CD4-positive, alpha-beta T cell (primary cell): ENCODE measurements at regions not wholly inside any gene's neighbourhood (a gene's known extent, or its start where the extent isn't known, plus 50 kb on each side); places are given as distances from the start of the nearest gene placed in this dataset.

Source experiments
- ATAC-seq: fragments of 200-7000 bp; cut with Tn5 transposase; one replicate; pipeline ENCODE4 v1.10.0; 2022; ENCODE audit warnings: mild to moderate bottlenecking; ENCODE audit not compliant: poor library complexity
- CTCF ChIA-PET: fragments of 350-600 bp; sonication (Branson Sonifier 250); formaldehyde crosslinking; loops from one replicate; lab custom pipeline; 2021; ENCODE audit warnings: antibody characterized with exemption, inconsistent platforms; lab: Charles Lee
- POLR2A ChIA-PET: fragments of 350-600 bp; sonication (Branson Sonifier 250); formaldehyde crosslinking; loops from one replicate; lab custom pipeline; 2021; ENCODE audit warnings: antibody characterized with exemption, inconsistent platforms; lab: Charles Lee
- DNase-seq, 14 experiments: peaks; one replicate each; pipeline ENCODE4 v3.0.0-alpha.2; 2013 to 2020; ENCODE audit warnings: mixed read lengths in 2 of 14
- H3K27ac ChIP-seq, 2 donors: one replicate each; pipeline versions ENCODE4 v1.5.1 to v1.7.0; 2013; ENCODE audit warnings: low read length in 2 of 2, low read depth in 1 of 2, mild to moderate bottlenecking in 1 of 2
- H3K27me3 ChIP-seq, 2 experiments: 1 replicate in 1 of 2; 2 replicates in 1 of 2; pipeline versions ENCODE4 v1.6.1 to v1.7.0; 2013; ENCODE audit warnings: low read length in 2 of 2, control low read depth in 1 of 2, mild to moderate bottlenecking in 1 of 2, moderate library complexity in 1 of 2; ENCODE audit not compliant: insufficient read depth in 2 of 2, control insufficient read depth in 1 of 2
- H3K36me3 ChIP-seq: one replicate; pipeline ENCODE4 v1.6.1; 2013; ENCODE audit warnings: low read length, control low read depth; ENCODE audit not compliant: insufficient read depth
- H3K4me1 ChIP-seq: one replicate; pipeline ENCODE4 v1.6.1; 2013; ENCODE audit warnings: low read length, control low read depth; ENCODE audit not compliant: insufficient read depth
- H3K4me3 ChIP-seq: one replicate; pipeline ENCODE4 v1.5.1; 2013; ENCODE audit warnings: mild to moderate bottlenecking, low read length, moderate library complexity
- H3K9me3 ChIP-seq, 2 experiments: 1 replicate in 1 of 2; 2 replicates in 1 of 2; pipeline versions ENCODE4 v1.6.1 to v1.7.0; 2013; ENCODE audit warnings: low read length in 2 of 2, mild to moderate bottlenecking in 2 of 2, control low read depth in 1 of 2, moderate library complexity in 1 of 2; ENCODE audit not compliant: control insufficient read depth in 1 of 2, insufficient read depth in 1 of 2
- H3K27ac Mint-ChIP-seq: one replicate; pipeline ENCODE4 v1.8.0; 2020; ENCODE audit warnings: mixed read lengths
- H3K27me3 Mint-ChIP-seq: one replicate; pipeline ENCODE4 v1.8.0; 2021; ENCODE audit warnings: mixed read lengths
- H3K36me3 Mint-ChIP-seq: one replicate; pipeline ENCODE4 v1.8.0; 2021; ENCODE audit warnings: low read depth, mixed read lengths
- H3K4me1 Mint-ChIP-seq: one replicate; pipeline ENCODE4 v1.8.0; 2021; ENCODE audit warnings: low read depth, mixed read lengths
- H3K4me3 Mint-ChIP-seq: one replicate; pipeline ENCODE4 v1.8.0; 2020; ENCODE audit warnings: mild to moderate bottlenecking, mixed read lengths
- H3K9me3 Mint-ChIP-seq: one replicate; pipeline ENCODE4 v1.8.0; 2020; ENCODE audit warnings: mixed read lengths
- CTCF ChIP-seq: fragments of 200-600 bp; IDR thresholded peaks from one replicate; pipeline ENCODE4 v1.8.0; 2022; ENCODE audit warnings: antibody characterized with exemption, mild to moderate bottlenecking
- intact Hi-C, 2 experiments: fragments of 100-400 bp; cut with DNase I in 1 of 2; cut with micrococcal nuclease in 1 of 2; formaldehyde crosslinking; loops; one replicate each; pipeline versions ENCODE4 v1.15.1 to v1.9.0; 2023 to 2025; cut with DNase I, micrococcal nuclease

GRCh38 chr3:16109929-16110328, 64.6 kb upstream of the GALNT15 start:
- no peak for TF ChIP-seq CTCF
- Histone ChIP-seq H3K27me3 (peaks cover 4 to 6% of the 10 kb centered on the region in 2 experiments), H3K4me3 (no peak overlapping the region), H3K9me3 (peaks cover 0 to 5% of the 10 kb centered on the region in 2 experiments), H3K27ac (no peak overlapping the region), H3K36me3 (no peaks in the 10 kb centered on the region), H3K4me1 (no peaks in the 10 kb centered on the region)
- Mint-ChIP-seq H3K36me3 (no peaks in the 10 kb centered on the region), H3K4me1 (no peaks in the 10 kb centered on the region), H3K9me3 (no peaks in the 10 kb centered on the region), H3K27me3 (peaks cover 6% of the 10 kb centered on the region), H3K4me3 (no peak overlapping the region), H3K27ac (no peak overlapping the region)
- ChIA-PET CTCF (no interaction called here), POLR2A (no interaction called here)
- intact Hi-C loops, result no loop called here
- ATAC-seq (no peak), DNase-seq (no peak)

DNA sequence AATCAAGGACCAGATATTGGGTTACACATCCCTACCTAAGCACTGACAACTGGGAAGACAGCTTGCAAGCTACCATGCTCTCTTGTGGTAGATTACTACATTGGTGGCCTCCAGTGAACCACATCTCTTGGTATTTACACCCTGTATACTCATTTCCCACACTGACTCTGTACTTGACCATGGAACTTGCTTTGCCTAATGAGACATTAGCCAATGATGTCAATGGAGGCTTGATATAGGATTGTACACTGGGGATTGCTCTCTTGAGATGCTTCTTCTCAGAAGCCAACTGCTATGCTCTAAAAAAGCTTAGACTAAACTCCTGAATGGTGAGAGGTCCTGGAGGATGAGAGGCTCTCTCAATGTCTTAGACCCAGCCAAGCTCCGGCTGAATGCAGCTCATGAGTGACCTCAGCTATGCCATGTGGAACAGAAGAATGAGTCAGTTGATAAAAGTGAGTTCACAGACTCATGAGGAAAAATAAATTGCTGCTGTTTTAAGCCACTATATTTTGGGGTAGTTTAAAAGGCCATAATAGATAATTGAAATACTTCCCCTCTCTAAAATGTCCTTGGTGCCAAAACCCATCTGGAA, 61.5 kb upstream of the GALNT15 start:
- Histone ChIP-seq H3K9me3 (peaks cover 0 to 5% of the 10 kb centered on the region in 2 experiments), H3K27ac (no peak overlapping the region), H3K4me3 (no peak overlapping the region), H3K36me3 (no peaks in the 10 kb centered on the region), H3K27me3 (peaks cover 4 to 6% of the 10 kb centered on the region in 2 experiments), H3K4me1 (no peaks in the 10 kb centered on the region)
- no peak for TF ChIP-seq CTCF
- intact Hi-C loops, result no loop called here
- Mint-ChIP-seq H3K4me3 (no peak overlapping the region), H3K9me3 (no peaks in the 10 kb centered on the region), H3K27me3 (no peaks in the 10 kb centered on the region), H3K27ac (no peak overlapping the region), H3K4me1 (no peaks in the 10 kb centered on the region), H3K36me3 (no peaks in the 10 kb centered on the region)
- CTCF ChIA-PET, result no interaction called here
- no peak for ATAC-seq
- DNase-seq, result no peak
- POLR2A ChIA-PET, result no interaction called here

GRCh38 chr3:16113704-16114103, 60.8 kb upstream of the GALNT15 start:
- H3K9me3 ChIP-seq, result peaks cover 0 to 5% of the 10 kb centered on the region in 2 experiments
- ATAC-seq (no peak), DNase-seq (no peak)
- no peak for TF ChIP-seq CTCF
- Mint-ChIP-seq H3K9me3 (no peaks in the 10 kb centered on the region), H3K27me3 (no peaks in the 10 kb centered on the region), H3K36me3 (no peaks in the 10 kb centered on the region), H3K4me1 (no peaks in the 10 kb centered on the region), H3K27ac (no peak overlapping the region), H3K4me3 (no peak overlapping the region)
- H3K27me3 ChIP-seq, result peaks cover 4 to 8% of the 10 kb centered on the region in 2 experiments
- no peak overlapping the region for H3K4me3 ChIP-seq
- no peak overlapping the region for H3K27ac ChIP-seq
- intact Hi-C loops, result no loop called here
- H3K36me3 ChIP-seq, result no peaks in the 10 kb centered on the region
- CTCF ChIA-PET, result no interaction called here
- H3K4me1 ChIP-seq, result no peaks in the 10 kb centered on the region
- POLR2A ChIA-PET, result no interaction called here
